HCT116 (cell line): ENCODE measurements at regions not wholly inside any gene's neighbourhood (a gene's known extent, or its start where the extent isn't known, plus 50 kb on each side); places are given as distances from the start of the nearest gene placed in this dataset.

ENCODE experiments used
- JUND ChIP-seq: IDR thresholded peaks from 2 replicates; pipeline ENCODE4 v1.6.1; 2012
- TF ChIP-seq, protein P1 (sequence below), 3 experiments: fragments of 200-600 bp in 1 of 3; sonication (generic) in 1 of 3; IDR thresholded peaks in 2 of 3; conservative IDR thresholded peaks in 1 of 3; 2 replicates each; pipeline ENCODE4 v1.5.1; 2012 to 2017; ENCODE audit warnings: low read depth in 2 of 3, low read length in 2 of 3, antibody characterized with exemption in 1 of 3, borderline replicate concordance in 1 of 3, control low read depth in 1 of 3, mild to moderate bottlenecking in 1 of 3, mixed read lengths in 1 of 3, mixed run types in 1 of 3, moderate library complexity in 1 of 3; ENCODE audit not compliant: insufficient read depth in 1 of 3

DNA sequence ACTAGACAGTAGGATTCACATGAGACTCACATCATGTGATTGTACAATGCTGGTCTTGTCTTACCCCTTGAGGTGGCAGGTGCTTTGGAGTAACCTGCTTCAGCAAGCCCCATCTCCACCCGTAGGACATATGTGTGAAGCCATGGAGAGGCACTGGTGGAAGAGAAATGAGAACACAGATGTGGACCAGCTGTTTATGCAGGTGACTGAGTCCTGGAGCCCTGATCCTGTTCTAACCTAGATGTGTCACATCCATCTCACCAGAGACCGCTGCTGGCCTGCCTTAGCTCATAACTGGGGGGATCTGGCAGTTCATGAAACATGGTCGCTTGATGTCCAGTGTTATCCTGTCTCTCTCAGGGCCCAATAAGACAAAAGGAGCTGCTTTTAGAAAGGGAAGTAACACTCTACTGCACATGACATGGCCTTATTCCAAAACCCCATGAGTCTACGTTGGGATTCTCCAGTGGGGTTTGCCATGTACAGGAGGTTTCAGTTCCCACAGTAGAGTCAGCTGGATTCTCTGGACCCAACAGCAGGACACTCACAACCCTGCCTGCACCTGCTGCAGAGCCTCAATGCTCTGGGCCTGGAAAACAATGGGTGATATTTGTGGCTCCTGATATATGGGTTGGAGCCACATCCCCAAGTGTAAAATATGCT, 62.0 kb downstream of the GGTLC2 start:
- no peak for TF ChIP-seq JUND
- TF ChIP-seq, protein P1, sequence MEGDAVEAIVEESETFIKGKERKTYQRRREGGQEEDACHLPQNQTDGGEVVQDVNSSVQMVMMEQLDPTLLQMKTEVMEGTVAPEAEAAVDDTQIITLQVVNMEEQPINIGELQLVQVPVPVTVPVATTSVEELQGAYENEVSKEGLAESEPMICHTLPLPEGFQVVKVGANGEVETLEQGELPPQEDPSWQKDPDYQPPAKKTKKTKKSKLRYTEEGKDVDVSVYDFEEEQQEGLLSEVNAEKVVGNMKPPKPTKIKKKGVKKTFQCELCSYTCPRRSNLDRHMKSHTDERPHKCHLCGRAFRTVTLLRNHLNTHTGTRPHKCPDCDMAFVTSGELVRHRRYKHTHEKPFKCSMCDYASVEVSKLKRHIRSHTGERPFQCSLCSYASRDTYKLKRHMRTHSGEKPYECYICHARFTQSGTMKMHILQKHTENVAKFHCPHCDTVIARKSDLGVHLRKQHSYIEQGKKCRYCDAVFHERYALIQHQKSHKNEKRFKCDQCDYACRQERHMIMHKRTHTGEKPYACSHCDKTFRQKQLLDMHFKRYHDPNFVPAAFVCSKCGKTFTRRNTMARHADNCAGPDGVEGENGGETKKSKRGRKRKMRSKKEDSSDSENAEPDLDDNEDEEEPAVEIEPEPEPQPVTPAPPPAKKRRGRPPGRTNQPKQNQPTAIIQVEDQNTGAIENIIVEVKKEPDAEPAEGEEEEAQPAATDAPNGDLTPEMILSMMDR (IDR thresholded peaks at IDR 0.05 in 2 of 3, conservative IDR thresholded peaks at IDR 0.05 in 1 of 3; ENCODE audit: borderline replicate concordance in 1 of 3, insufficient read depth in 1 of 3, low read depth in 2 of 3, low read length in 2 of 3), result no peak
